Parathyroid adenoma (tissue), 2 donors: ENCODE measurements at regions not wholly inside any gene's neighbourhood (a gene's known extent, or its start where the extent isn't known, plus 50 kb on each side); places are given as distances from the start of the nearest gene placed in this dataset.

Source experiments
- H2AFZ ChIP-seq: fragments of 300-600 bp; sonication (generic); one replicate; pipeline ENCODE4 v1.7.0; 2017; ENCODE audit warnings: antibody characterized with exemption, mild to moderate bottlenecking
- H3K27ac ChIP-seq: fragments of 300-600 bp; sonication (generic); one replicate; pipeline ENCODE4 v1.7.0; 2017
- H3K27me3 ChIP-seq: fragments of 300-600 bp; sonication (generic); one replicate; pipeline ENCODE4 v1.7.0; 2017; ENCODE audit warnings: low read length; ENCODE audit not compliant: control insufficient read depth, insufficient read depth
- H3K36me3 ChIP-seq: fragments of 300-600 bp; sonication (generic); one replicate; pipeline ENCODE4 v1.7.0; 2017; ENCODE audit warnings: low read length; ENCODE audit not compliant: control insufficient read depth, insufficient read depth
- H3K4me1 ChIP-seq: fragments of 300-600 bp; sonication (generic); one replicate; pipeline ENCODE4 v1.7.0; 2017; ENCODE audit warnings: control low read depth
- H3K4me2 ChIP-seq: fragments of 300-600 bp; sonication (generic); one replicate; pipeline ENCODE4 v1.7.0; 2017; ENCODE audit warnings: low read length
- H3K4me3 ChIP-seq: fragments of 300-600 bp; sonication (generic); one replicate; pipeline ENCODE4 v1.7.0; 2017; ENCODE audit warnings: low read depth, low read length
- H3K79me2 ChIP-seq: fragments of 300-600 bp; sonication (generic); one replicate; pipeline ENCODE4 v1.7.0; 2017; ENCODE audit warnings: control low read depth
- H3K9ac ChIP-seq: fragments of 300-600 bp; sonication (generic); one replicate; pipeline ENCODE4 v1.7.0; 2017; ENCODE audit warnings: mild to moderate bottlenecking
- H3K9me3 ChIP-seq: fragments of 300-600 bp; sonication (generic); one replicate; pipeline ENCODE4 v1.7.0; 2017; ENCODE audit warnings: low read length; ENCODE audit not compliant: control insufficient read depth
- CTCF ChIP-seq: fragments of 300-600 bp; sonication (generic); IDR thresholded peaks from one replicate; pipeline ENCODE4 v1.7.0; 2017; ENCODE audit warnings: antibody characterized with exemption, mild to moderate bottlenecking
- donor health status: primary hyperparathyroidism.

GRCh38 chr3:72597756-72598195, 250.5 kb downstream of the SHQ1 start:
- no peak for TF ChIP-seq CTCF

GRCh38 chr3:72597043-72597442, 251.2 kb downstream of the SHQ1 start:
- H3K9me3 ChIP-seq, result no peaks in the 10 kb centered on the region
- H3K27me3 ChIP-seq, result no peaks in the 10 kb centered on the region
- H3K4me3 ChIP-seq, result no peak overlapping the region
- H3K4me1 ChIP-seq, result no peaks in the 10 kb centered on the region
- no peak for TF ChIP-seq CTCF
- H3K79me2 ChIP-seq, result no peaks in the 10 kb centered on the region
- H3K4me2 ChIP-seq, result no peak overlapping the region
- H2AFZ ChIP-seq, result no peak overlapping the region
- no peaks in the 10 kb centered on the region for H3K36me3 ChIP-seq
- H3K9ac ChIP-seq, result no peak overlapping the region
- no peak overlapping the region for H3K27ac ChIP-seq

More at GRCh38 chr3:72597756-72598195, 250.5 kb downstream of the SHQ1 start:
- H3K9ac ChIP-seq, result no peak overlapping the region
- H3K4me3 ChIP-seq, result no peak overlapping the region
- H3K79me2 ChIP-seq, result no peaks in the 10 kb centered on the region
- H3K27ac ChIP-seq, result no peak overlapping the region
- H3K36me3 ChIP-seq, result no peaks in the 10 kb centered on the region
- H3K4me1 ChIP-seq, result no peaks in the 10 kb centered on the region
- no peaks in the 10 kb centered on the region for H3K27me3 ChIP-seq
- no peaks in the 10 kb centered on the region for H3K9me3 ChIP-seq
- H2AFZ ChIP-seq, result no peak overlapping the region
- H3K4me2 ChIP-seq, result no peak overlapping the region

DNA sequence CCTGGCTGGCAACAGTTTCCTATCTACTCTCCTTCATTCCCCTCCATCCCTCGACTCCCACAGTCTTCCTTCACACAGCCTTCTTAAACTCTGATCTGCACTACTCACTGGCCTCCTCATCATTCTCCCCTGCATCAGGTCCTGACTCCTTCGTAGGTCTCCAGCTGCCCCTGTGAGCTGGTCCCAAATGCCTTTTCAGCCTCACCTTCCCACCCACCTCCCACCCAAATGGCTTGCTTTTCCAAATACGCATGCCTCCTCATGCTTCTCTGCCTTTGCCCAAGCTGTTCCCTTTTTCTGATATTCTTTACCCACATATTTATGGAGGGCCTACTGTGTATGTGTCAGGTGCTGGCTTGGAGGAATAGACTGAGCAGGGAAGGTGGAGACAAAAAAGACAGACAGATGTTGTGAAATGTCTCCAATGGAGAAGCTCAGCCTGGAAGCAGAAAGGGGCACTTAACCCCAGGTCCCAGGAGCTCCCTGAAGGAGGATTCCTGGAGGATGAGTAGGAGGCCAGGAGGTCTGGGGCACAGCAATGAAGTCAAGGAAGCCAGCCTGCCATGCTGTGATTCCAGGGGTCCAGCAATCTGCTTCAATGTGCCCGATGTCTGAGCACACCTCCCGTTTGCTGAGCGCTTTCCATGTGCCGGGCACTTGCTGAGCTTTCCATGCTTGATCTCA, 252.2 kb downstream of the SHQ1 start:
- H3K4me2 ChIP-seq, result no peak overlapping the region
- TF ChIP-seq CTCF, result no peak
- no peaks in the 10 kb centered on the region for H3K27me3 ChIP-seq
- no peaks in the 10 kb centered on the region for H3K9me3 ChIP-seq
- no peak overlapping the region for H3K4me3 ChIP-seq
- no peak overlapping the region for H3K9ac ChIP-seq
- H2AFZ ChIP-seq, result no peak overlapping the region
- H3K36me3 ChIP-seq, result no peaks in the 10 kb centered on the region
- H3K79me2 ChIP-seq, result no peaks in the 10 kb centered on the region
- no peaks in the 10 kb centered on the region for H3K4me1 ChIP-seq
- H3K27ac ChIP-seq, result no peak overlapping the region

DNA sequence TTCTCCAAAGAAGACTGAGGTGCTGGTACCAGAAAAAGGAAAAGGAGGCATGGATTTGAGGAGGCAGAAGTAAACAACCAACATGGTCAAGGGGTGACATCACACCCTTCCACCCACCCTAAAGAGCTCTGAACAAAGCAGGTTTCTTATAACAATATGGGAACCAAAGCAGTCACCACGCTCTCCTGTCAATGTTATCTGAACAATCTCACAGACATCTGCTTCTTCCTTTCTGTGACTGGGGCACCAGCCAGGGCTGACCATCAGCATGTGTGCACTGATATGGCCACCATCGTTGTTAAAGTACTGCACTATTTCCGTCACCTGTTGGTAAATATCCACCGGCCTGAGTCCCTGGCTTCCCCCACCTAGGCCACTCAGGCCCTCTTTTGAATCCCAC, 252.9 kb downstream of the SHQ1 start:
- TF ChIP-seq CTCF, result no peak
- H3K27me3 ChIP-seq, result no peaks in the 10 kb centered on the region
- no peaks in the 10 kb centered on the region for H3K4me1 ChIP-seq
- no peak overlapping the region for H3K9ac ChIP-seq
- H3K9me3 ChIP-seq, result no peaks in the 10 kb centered on the region
- H3K36me3 ChIP-seq, result no peaks in the 10 kb centered on the region
- H3K79me2 ChIP-seq, result no peaks in the 10 kb centered on the region
- H2AFZ ChIP-seq, result no peak overlapping the region
- no peak overlapping the region for H3K4me3 ChIP-seq
- H3K27ac ChIP-seq, result no peak overlapping the region
- no peak overlapping the region for H3K4me2 ChIP-seq

DNA sequence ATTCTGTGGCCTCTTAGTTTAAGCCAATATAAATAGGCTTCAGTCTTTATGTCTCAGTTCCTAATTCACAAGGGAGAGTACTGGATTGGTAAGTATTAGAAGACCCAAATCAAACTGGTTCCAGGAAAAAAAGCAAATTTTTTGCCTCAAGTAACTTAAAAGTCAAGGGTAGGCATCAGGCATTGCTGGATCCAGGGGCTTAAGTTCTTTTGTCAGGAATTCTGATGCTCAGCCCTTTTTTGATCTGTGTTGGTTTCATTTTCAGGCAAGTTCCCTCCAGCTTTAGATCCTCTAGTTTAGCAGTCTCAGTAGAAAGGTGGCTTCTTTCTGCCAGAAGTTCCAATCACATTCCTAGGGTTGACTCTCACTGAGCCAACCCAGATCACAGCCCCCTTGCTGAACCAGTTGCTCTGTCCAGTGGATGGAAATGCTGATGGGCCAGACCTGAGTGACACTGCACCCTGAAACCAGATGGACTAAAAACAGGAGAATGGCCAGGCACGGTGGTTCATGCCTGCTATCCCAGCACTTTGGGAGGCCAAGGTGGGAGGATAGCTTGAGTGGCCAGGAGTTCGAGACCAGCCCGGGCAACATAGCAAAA, 253.5 kb downstream of the SHQ1 start:
- Histone ChIP-seq H2AFZ (no peak overlapping the region), H3K4me3 (no peak overlapping the region), H3K9ac (no peak overlapping the region), H3K27ac (no peak overlapping the region), H3K36me3 (no peaks in the 10 kb centered on the region), H3K4me2 (no peak overlapping the region), H3K27me3 (no peaks in the 10 kb centered on the region), H3K4me1 (no peaks in the 10 kb centered on the region), H3K9me3 (no peaks in the 10 kb centered on the region), H3K79me2 (no peaks in the 10 kb centered on the region)
- no peak for TF ChIP-seq CTCF
